ENCODE measurements at regions not wholly inside any gene's neighbourhood (a gene's known extent, or its start where the extent isn't known, plus 50 kb on each side); places are given as distances from the start of the nearest gene placed in this dataset.
"Not testable (repeated sequence)": the region's sequence is repeated elsewhere in the genome, so short reads cannot be mapped to it uniquely, and the experiment has no call there.

GRCh38 chr5:92552206-92553160, 1028.5 kb downstream of the NR2F1-AS1 start:
- peak; percentile 99 for DNase-seq

- DNase-seq, result peak; percentile 37
Measured at GRCh38 chr5:92548346-92548745, 1032.7 kb downstream of the NR2F1-AS1 start.

- no peak for DNase-seq
Measured at GRCh38 chr5:92544596-92544995, 1036.4 kb downstream of the NR2F1-AS1 start.

- peak; percentile 73 for DNase-seq
Measured at GRCh38 chr5:92544036-92544435, 1037.0 kb downstream of the NR2F1-AS1 start.

GRCh38 chr5:92543201-92543600, 1037.8 kb downstream of the NR2F1-AS1 start:
- peak; percentile 72 for DNase-seq

GRCh38 chr5:92542017-92542416, 1039.0 kb downstream of the NR2F1-AS1 start:
- DNase-seq, result not testable (repeated sequence)

- DNase-seq, result peak; percentile 80
Measured at GRCh38 chr5:92527311-92528078, 1053.5 kb downstream of the NR2F1-AS1 start.

GRCh38 chr5:92525131-92525530, 1055.9 kb downstream of the NR2F1-AS1 start:
- no peak for DNase-seq

- DNase-seq, result peak; percentile 22
Measured at GRCh38 chr5:92519811-92520632, 1061.0 kb downstream of the NR2F1-AS1 start.

GRCh38 chr5:92518318-92518904, 1062.6 kb downstream of the NR2F1-AS1 start:
- peak; percentile 45 for DNase-seq

- no peak for DNase-seq
Measured at GRCh38 chr5:92514896-92515295, 1066.1 kb downstream of the NR2F1-AS1 start.

- no peak for DNase-seq
Measured at GRCh38 chr5:92513067-92513466, 1068.0 kb downstream of the NR2F1-AS1 start.

- no peak for DNase-seq
Measured at GRCh38 chr5:92508271-92508670, 1072.7 kb downstream of the NR2F1-AS1 start.

GRCh38 chr5:92505925-92506324, 1075.1 kb downstream of the NR2F1-AS1 start:
- no peak for DNase-seq

GRCh38 chr5:92505145-92505544, 1075.9 kb downstream of the NR2F1-AS1 start:
- DNase-seq, result no peak

GRCh38 chr5:92504346-92504745, 1076.7 kb downstream of the NR2F1-AS1 start:
- DNase-seq, result no peak

GRCh38 chr5:92500752-92501151, 1080.3 kb downstream of the NR2F1-AS1 start:
- no peak for DNase-seq

GRCh38 chr5:92496545-92496944, 1084.5 kb downstream of the NR2F1-AS1 start:
- no peak for DNase-seq

GRCh38 chr5:92494508-92494907, 1086.5 kb downstream of the NR2F1-AS1 start:
- peak; percentile 52 for DNase-seq

GRCh38 chr5:92492908-92493307, 1088.1 kb downstream of the NR2F1-AS1 start:
- DNase-seq, result no peak

GRCh38 chr5:92484484-92484883, 1096.5 kb downstream of the NR2F1-AS1 start:
- no peak for DNase-seq

- DNase-seq, result no peak
Measured at GRCh38 chr5:92472981-92473566, 1090.0 kb upstream of the ARRDC3 start.

Measured in fibroblast of skin of back (primary cell).